ENCODE measurements at regions not wholly inside any gene's neighbourhood (a gene's known extent, or its start where the extent isn't known, plus 50 kb on each side); places are given as distances from the start of the nearest gene placed in this dataset.

DNA sequence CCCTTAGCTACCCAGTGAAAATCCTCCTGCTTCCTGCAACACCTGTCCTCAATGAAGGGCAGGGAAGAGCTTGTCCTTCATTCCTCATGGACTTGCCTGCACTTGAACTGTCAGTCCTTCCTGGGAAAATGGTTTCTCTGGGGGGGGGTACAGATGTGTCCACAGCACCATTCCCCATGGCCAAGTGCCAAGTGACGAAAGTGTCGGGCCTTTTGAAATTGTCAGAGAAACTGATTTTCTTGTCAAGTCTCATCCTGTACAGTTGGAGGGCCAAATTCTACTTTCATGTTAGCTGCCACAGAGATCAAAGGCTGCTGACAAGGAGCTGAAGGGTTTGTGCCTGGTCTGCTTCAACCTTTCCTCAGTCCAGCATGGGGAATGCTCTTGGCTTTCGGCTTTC is 179.5 kb upstream of the PARP11 start:
- Histone ChIP-seq H3K4me1 (no peaks in the 10 kb centered on the region), H3K4me3 (no peak overlapping the region), H3K9me3 (no peaks in the 10 kb centered on the region), H3K36me3 (no peaks in the 10 kb centered on the region), H3K27ac (no peak overlapping the region), H3K27me3 (ENCODE audit: low read depth) (no peaks in the 10 kb centered on the region)
- intact Hi-C loops (cut with DNase I) = no loop called here
- TF ChIP-seq, protein P1, sequence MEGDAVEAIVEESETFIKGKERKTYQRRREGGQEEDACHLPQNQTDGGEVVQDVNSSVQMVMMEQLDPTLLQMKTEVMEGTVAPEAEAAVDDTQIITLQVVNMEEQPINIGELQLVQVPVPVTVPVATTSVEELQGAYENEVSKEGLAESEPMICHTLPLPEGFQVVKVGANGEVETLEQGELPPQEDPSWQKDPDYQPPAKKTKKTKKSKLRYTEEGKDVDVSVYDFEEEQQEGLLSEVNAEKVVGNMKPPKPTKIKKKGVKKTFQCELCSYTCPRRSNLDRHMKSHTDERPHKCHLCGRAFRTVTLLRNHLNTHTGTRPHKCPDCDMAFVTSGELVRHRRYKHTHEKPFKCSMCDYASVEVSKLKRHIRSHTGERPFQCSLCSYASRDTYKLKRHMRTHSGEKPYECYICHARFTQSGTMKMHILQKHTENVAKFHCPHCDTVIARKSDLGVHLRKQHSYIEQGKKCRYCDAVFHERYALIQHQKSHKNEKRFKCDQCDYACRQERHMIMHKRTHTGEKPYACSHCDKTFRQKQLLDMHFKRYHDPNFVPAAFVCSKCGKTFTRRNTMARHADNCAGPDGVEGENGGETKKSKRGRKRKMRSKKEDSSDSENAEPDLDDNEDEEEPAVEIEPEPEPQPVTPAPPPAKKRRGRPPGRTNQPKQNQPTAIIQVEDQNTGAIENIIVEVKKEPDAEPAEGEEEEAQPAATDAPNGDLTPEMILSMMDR (IDR thresholded peaks at IDR 0.05) = no peak
- no peak for ATAC-seq
- no peak for DNase-seq

- Histone ChIP-seq H3K27ac (no peak overlapping the region), H3K36me3 (no peaks in the 10 kb centered on the region), H3K9me3 (no peaks in the 10 kb centered on the region), H3K4me1 (no peaks in the 10 kb centered on the region), H3K27me3 (ENCODE audit: low read depth) (no peaks in the 10 kb centered on the region), H3K4me3 (no peak overlapping the region)
- no peak for DNase-seq
- intact Hi-C loops (cut with DNase I) = no loop called here
- ATAC-seq = no peak
- TF ChIP-seq, protein P1 (IDR thresholded peaks at IDR 0.05) = no peak
Observed at GRCh38 chr12:4051596-4051995, 178.4 kb upstream of the PARP11 start.

GRCh38 chr12:4050340-4050739 is 177.1 kb upstream of the PARP11 start:
- TF ChIP-seq, protein P1 (IDR thresholded peaks at IDR 0.05) = no peak
- no peaks in the 10 kb centered on the region for H3K27me3 ChIP-seq (ENCODE audit: low read depth)
- no peak overlapping the region for H3K4me3 ChIP-seq
- H3K4me1 ChIP-seq = no peaks in the 10 kb centered on the region
- intact Hi-C loops (cut with DNase I) = no loop called here
- DNase-seq = no peak
- H3K27ac ChIP-seq = no peak overlapping the region
- ATAC-seq = no peak
- no peaks in the 10 kb centered on the region for H3K36me3 ChIP-seq
- no peaks in the 10 kb centered on the region for H3K9me3 ChIP-seq

GRCh38 chr12:4049298-4050080 is 176.3 kb upstream of the PARP11 start:
- no peaks in the 10 kb centered on the region for H3K27me3 ChIP-seq (ENCODE audit: low read depth)
- no peaks in the 10 kb centered on the region for H3K36me3 ChIP-seq
- H3K9me3 ChIP-seq = no peaks in the 10 kb centered on the region
- H3K4me3 ChIP-seq = no peak overlapping the region
- intact Hi-C loops (cut with DNase I) = no loop called here
- DNase-seq = no peak
- TF ChIP-seq, protein P1 (IDR thresholded peaks at IDR 0.05) = no peak
- H3K4me1 ChIP-seq = no peaks in the 10 kb centered on the region
- no peak overlapping the region for H3K27ac ChIP-seq
- ATAC-seq = no peak

DNA sequence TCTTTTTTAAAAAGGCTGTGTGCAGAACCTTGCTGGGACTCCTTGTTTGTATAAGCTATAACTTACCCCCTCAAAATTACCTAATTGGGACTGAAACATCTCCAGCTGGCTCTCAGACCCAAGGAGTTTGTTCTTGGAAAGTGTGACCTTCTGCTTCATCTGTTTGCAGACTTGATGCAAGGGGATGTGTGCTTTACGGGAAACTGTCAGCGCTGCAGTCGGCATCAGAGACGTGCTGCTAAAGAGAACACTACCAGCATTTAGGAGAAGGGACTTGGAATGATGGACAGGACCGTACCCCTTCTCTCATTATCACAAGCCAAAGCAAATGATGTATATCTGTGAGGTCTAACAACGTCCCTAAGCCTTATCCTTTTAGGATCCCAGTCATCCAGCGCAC is 174.2 kb upstream of the PARP11 start:
- DNase-seq = no peak
- H3K27ac ChIP-seq = no peak overlapping the region
- TF ChIP-seq, protein P1 (IDR thresholded peaks at IDR 0.05) = no peak

More for the DNA sequence above, 174.2 kb upstream of the PARP11 start:
- Histone ChIP-seq H3K9me3 (no peaks in the 10 kb centered on the region), H3K36me3 (no peaks in the 10 kb centered on the region), H3K4me3 (no peak overlapping the region), H3K4me1 (no peaks in the 10 kb centered on the region), H3K27me3 (ENCODE audit: low read depth) (no peaks in the 10 kb centered on the region)
- intact Hi-C loops (cut with DNase I) = no loop called here
- ATAC-seq = no peak
